ENCODE measurements at regions not wholly inside any gene's neighbourhood (a gene's known extent, or its start where the extent isn't known, plus 50 kb on each side); places are given as distances from the start of the nearest gene placed in this dataset.

DNA sequence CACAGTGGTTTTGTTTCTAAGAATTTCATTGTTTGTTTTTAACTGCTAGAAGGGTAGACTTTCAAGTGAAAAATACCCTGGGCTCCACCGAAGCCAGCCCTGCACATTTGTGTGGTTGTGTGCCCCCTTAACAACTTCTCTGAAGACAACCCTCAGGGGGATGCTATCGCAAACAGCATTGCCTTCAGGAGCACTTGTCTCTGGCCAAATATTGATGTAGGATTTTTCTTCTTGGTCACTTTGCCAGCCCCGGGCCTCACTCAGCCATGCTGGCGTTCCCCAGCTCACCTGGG, 69.2 kb upstream of the SERP2 start:
- Histone ChIP-seq H3K9me3 (no peaks in the 10 kb centered on the region), H3K27me3 (replicated peaks; ENCODE audit: control insufficient read depth, insufficient read depth, low read length) (no peaks in the 10 kb centered on the region), H3K4me3 (ENCODE audit: low read depth, low read length) (no peak overlapping the region), H3K36me3 (ENCODE audit: control insufficient read depth, insufficient read depth, low read length) (no peaks in the 10 kb centered on the region), H3K4me1 (peaks cover 6% of the 10 kb centered on the region; the same call in 1 of the 2 replicates)
- BruUV-seq (replicated peaks): no TSS peak
- Mint-ChIP-seq H3K36me3 (ENCODE audit: insufficient read depth, unreplicated experiment) (no peaks in the 10 kb centered on the region), H3K9me3 (ENCODE audit: unreplicated experiment) (no peaks in the 10 kb centered on the region), H3K27ac (ENCODE audit: unreplicated experiment) (no peak overlapping the region), H3K4me1 (ENCODE audit: low read depth, unreplicated experiment) (peaks cover 19% of the 10 kb centered on the region), H3K4me3 (ENCODE audit: unreplicated experiment) (no peak overlapping the region), H3K27me3 (ENCODE audit: insufficient read depth, unreplicated experiment) (no peaks in the 10 kb centered on the region)
- ChIA-PET CTCF (no interaction called here), POLR2A (no interaction called here)
- no peak for DNase-seq
- intact Hi-C loops (cut with micrococcal nuclease; ENCODE audit: unreplicated experiment): no loop called here
- TF ChIP-seq CTCF (IDR thresholded peaks at IDR 0.05; ENCODE audit: insufficient read depth in 1 of 2, low read depth in 1 of 2, low read length in 1 of 2, severe bottlenecking in 1 of 2, unreplicated experiment in 1 of 2): no peak

DNA sequence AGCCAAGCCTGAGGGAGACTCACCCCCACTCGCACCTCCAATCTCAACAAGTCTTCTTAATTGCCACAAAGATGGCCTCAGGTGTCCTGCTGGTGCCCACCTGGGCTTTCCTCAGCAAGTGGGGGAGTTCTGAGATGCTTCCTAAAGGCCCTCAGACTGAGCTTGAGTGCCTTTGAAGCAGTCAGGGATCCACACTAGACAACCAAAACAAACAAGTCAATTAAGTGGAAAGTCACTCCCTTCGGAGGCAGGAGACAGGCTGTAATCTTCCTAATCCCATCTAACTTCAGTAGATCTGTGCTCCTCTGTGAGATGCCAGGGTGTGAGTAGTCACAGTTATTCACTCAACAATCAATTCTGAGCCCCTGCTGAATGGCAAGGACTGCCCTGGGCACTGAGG, 68.3 kb upstream of the SERP2 start:
- BruUV-seq (replicated peaks): no TSS peak
- Mint-ChIP-seq H3K27me3 (ENCODE audit: insufficient read depth, unreplicated experiment) (no peaks in the 10 kb centered on the region), H3K36me3 (ENCODE audit: insufficient read depth, unreplicated experiment) (no peaks in the 10 kb centered on the region), H3K9me3 (ENCODE audit: unreplicated experiment) (no peaks in the 10 kb centered on the region), H3K4me3 (ENCODE audit: unreplicated experiment) (no peak overlapping the region), H3K4me1 (ENCODE audit: low read depth, unreplicated experiment) (peaks cover 19% of the 10 kb centered on the region), H3K27ac (ENCODE audit: unreplicated experiment) (no peak overlapping the region)
- POLR2A ChIA-PET: no interaction called here
- intact Hi-C loops (cut with micrococcal nuclease; ENCODE audit: unreplicated experiment): no loop called here
- DNase-seq: no peak
- CTCF ChIA-PET: no interaction called here
- Histone ChIP-seq H3K36me3 (ENCODE audit: control insufficient read depth, insufficient read depth, low read length) (no peaks in the 10 kb centered on the region), H3K4me1 (peaks cover 6% of the 10 kb centered on the region; the same call in 1 of the 2 replicates), H3K27me3 (replicated peaks; ENCODE audit: control insufficient read depth, insufficient read depth, low read length) (no peaks in the 10 kb centered on the region), H3K4me3 (ENCODE audit: low read depth, low read length) (no peak overlapping the region), H3K9me3 (no peaks in the 10 kb centered on the region)
- no peak for TF ChIP-seq CTCF (IDR thresholded peaks at IDR 0.05; ENCODE audit: insufficient read depth in 1 of 2, low read depth in 1 of 2, low read length in 1 of 2, severe bottlenecking in 1 of 2, unreplicated experiment in 1 of 2)

DNA sequence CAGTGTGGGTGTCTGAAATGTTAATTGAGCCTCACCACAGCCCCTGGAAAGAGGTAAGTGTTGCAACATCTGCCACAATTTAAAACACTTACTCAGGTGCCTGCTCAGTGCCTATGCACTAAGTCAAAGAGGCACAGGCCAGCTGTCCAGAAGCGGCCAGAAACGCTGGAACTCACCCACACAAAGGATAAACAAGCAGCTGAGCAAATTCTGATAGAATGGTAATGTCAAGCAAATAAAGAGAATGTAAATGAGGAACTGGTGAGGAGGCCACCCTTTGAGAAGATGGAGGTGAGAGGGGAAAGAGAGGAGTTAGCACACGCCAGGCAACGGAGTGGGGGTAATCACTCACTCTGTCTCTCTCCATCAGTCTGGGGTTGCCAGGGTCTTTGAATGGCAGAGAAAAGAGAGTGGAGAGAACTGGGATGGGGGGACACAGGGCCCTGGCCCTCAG, 67.7 kb upstream of the SERP2 start:
- DNase-seq: no peak
- no TSS peak for BruUV-seq (replicated peaks)
- Mint-ChIP-seq H3K4me1 (ENCODE audit: low read depth, unreplicated experiment) (peaks cover 19% of the 10 kb centered on the region), H3K4me3 (ENCODE audit: unreplicated experiment) (no peak overlapping the region), H3K36me3 (ENCODE audit: insufficient read depth, unreplicated experiment) (no peaks in the 10 kb centered on the region), H3K27me3 (ENCODE audit: insufficient read depth, unreplicated experiment) (no peaks in the 10 kb centered on the region), H3K27ac (ENCODE audit: unreplicated experiment) (peak overlapping the region; percentile 33), H3K9me3 (ENCODE audit: unreplicated experiment) (no peaks in the 10 kb centered on the region)
- H3K4me3 ChIP-seq (ENCODE audit: low read depth, low read length): no peak overlapping the region
- no peaks in the 10 kb centered on the region for H3K9me3 ChIP-seq
- TF ChIP-seq CTCF (IDR thresholded peaks at IDR 0.05; ENCODE audit: insufficient read depth in 1 of 2, low read depth in 1 of 2, low read length in 1 of 2, severe bottlenecking in 1 of 2, unreplicated experiment in 1 of 2): no peak
- no peaks in the 10 kb centered on the region for H3K36me3 ChIP-seq (ENCODE audit: control insufficient read depth, insufficient read depth, low read length)
- H3K4me1 ChIP-seq: peaks cover 6% of the 10 kb centered on the region; the same call in 1 of the 2 replicates
- CTCF ChIA-PET: no interaction called here
- intact Hi-C loops (cut with micrococcal nuclease; ENCODE audit: unreplicated experiment): loop anchor here (2.0 kb wide), 1 partner anchor 131 kb away; no protein-coding TSS in a partner anchor
- POLR2A ChIA-PET: no interaction called here
- H3K27me3 ChIP-seq (replicated peaks; ENCODE audit: control insufficient read depth, insufficient read depth, low read length): no peaks in the 10 kb centered on the region

Data from Caco-2 (cell line).